ENCODE measurements at regions not wholly inside any gene's neighbourhood (a gene's known extent, or its start where the extent isn't known, plus 50 kb on each side); places are given as distances from the start of the nearest gene placed in this dataset.

DNA sequence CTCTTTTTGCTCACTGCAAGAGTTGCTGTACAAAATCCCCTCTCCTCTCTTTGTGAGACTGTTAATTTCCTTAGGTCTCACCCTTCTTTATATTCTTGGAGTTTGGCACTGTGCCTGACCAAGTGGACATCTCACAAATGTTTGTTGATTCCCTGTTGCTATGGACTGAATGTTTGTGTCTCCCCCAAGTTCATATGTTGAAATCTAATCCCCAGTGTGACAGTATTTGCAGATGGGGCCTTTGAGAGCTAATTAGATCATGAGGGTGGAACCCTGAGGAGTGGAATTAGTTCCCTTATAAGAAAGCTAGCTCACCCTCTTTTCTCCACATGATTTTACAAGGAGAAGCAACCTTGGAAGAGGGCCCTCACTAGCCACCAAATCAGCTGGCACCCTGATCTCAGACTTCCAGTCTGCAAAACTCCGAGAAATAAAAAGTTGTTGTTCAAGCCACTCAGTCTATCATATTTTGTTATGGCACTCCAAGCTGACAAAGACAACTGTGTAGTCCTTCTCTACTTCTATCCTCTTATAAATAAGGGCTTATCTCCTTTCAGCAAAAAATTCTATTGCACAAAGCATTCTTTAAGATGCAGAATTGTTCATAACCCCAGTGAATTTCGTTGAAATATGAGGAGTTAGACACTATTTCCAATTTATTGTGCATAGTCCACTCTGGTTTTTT, 65.5 kb upstream of the NPHP3 start:
- H3K9me3 ChIP-seq, result no peaks in the 10 kb centered on the region
- no peaks in the 10 kb centered on the region for H3K27me3 ChIP-seq
- TF ChIP-seq, protein P1, sequence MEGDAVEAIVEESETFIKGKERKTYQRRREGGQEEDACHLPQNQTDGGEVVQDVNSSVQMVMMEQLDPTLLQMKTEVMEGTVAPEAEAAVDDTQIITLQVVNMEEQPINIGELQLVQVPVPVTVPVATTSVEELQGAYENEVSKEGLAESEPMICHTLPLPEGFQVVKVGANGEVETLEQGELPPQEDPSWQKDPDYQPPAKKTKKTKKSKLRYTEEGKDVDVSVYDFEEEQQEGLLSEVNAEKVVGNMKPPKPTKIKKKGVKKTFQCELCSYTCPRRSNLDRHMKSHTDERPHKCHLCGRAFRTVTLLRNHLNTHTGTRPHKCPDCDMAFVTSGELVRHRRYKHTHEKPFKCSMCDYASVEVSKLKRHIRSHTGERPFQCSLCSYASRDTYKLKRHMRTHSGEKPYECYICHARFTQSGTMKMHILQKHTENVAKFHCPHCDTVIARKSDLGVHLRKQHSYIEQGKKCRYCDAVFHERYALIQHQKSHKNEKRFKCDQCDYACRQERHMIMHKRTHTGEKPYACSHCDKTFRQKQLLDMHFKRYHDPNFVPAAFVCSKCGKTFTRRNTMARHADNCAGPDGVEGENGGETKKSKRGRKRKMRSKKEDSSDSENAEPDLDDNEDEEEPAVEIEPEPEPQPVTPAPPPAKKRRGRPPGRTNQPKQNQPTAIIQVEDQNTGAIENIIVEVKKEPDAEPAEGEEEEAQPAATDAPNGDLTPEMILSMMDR (IDR thresholded peaks at IDR 0.05), result no peak
- TF ChIP-seq POLR2A (IDR thresholded peaks at IDR 0.05), result no peak
- no peak for TF ChIP-seq POLR2AphosphoS5 (IDR thresholded peaks at IDR 0.05)
- TF ChIP-seq EP300 (IDR thresholded peaks at IDR 0.05; ENCODE audit: low read depth), result no peak
- WGBS, 2 donors (ENCODE audit: low coverage in 1 of 2), result 11 to 49% methylated on average over 1 to 2 of the region's 2 CpGs
- H3K27ac ChIP-seq, result peak overlapping the region in 3 of 4 donors; percentile 15 to 47 (median 29)
- H3K4me1 ChIP-seq, result peaks cover 0 to 6% (median 1%) of the 10 kb centered on the region in 4 donors
- no peaks in the 10 kb centered on the region for H3K36me3 ChIP-seq
- in situ Hi-C loops (cut with MboI; ENCODE audit: low pct_ligation_motif_present in 1 of 4, low pct_unique_long_range_greater_than_20kb in 1 of 4, low sequenced_read_pairs in 3 of 4) (no loop called here), intact Hi-C loops (cut with DNase I; ENCODE audit: low total_unique reads) (no loop called here)
- no peak for DNase-seq
- H3K4me3 ChIP-seq, result no peak overlapping the region

DNA sequence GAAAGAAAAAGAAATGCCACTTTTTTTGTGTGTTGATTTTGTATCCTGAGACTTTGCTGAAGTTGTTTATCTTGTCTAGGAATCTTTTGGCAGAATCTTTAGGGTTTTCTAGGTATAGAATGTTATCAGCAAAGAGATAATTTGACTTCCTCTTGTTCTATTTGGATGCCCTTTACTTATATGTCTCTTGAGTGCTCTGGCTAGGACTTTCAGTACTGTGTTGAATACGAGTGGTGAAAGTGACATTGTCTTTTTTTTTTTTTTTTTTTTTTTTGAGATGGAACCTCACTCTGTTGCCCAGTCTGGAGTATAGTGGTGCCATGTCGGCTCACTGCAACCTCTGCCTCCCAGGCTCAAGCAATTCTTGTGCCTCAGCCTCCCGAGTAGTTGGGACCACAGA, 64.7 kb upstream of the NPHP3 start:
- DNase-seq, result no peak
- in situ Hi-C loops (cut with MboI; ENCODE audit: low pct_ligation_motif_present in 1 of 4, low pct_unique_long_range_greater_than_20kb in 1 of 4, low sequenced_read_pairs in 3 of 4) (no loop called here), intact Hi-C loops (cut with DNase I; ENCODE audit: low total_unique reads) (no loop called here)
- Histone ChIP-seq H3K27me3 (no peaks in the 10 kb centered on the region), H3K4me3 (no peak overlapping the region), H3K27ac (no peak overlapping the region), H3K36me3 (no peaks in the 10 kb centered on the region), H3K4me1 (peaks cover 0 to 6% (median 1%) of the 10 kb centered on the region in 4 donors), H3K9me3 (no peaks in the 10 kb centered on the region)
- TF ChIP-seq POLR2A (IDR thresholded peaks at IDR 0.05) (no peak), POLR2AphosphoS5 (IDR thresholded peaks at IDR 0.05) (no peak), EP300 (IDR thresholded peaks at IDR 0.05; ENCODE audit: low read depth) (no peak)
- TF ChIP-seq, protein P1 (IDR thresholded peaks at IDR 0.05), result no peak
- 44 to 75% methylated on average over 1 to 3 of the region's 3 CpGs for WGBS, 2 donors (ENCODE audit: low coverage in 1 of 2)

DNA sequence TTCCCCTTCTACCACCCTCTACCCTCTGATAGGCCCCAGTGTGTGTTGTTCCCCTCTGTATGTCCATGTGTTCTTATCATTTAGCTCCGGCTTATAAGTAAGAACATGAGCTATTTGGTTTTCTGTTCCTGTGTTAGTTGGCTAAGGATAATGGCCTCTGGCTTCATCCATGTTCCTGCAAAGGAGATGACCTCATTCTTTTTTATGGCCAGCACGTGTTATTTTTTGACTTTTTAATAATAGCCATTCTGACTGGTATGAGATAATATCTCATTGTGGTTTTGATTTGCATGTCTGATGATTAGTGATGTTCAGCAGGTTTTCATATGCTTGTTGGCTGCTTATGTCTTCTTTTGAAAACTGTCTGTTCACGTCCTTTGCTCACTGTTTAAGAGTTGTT, 63.1 kb upstream of the NPHP3 start:
- H3K27ac ChIP-seq, result no peak overlapping the region
- in situ Hi-C loops (cut with MboI; ENCODE audit: low pct_ligation_motif_present in 1 of 4, low pct_unique_long_range_greater_than_20kb in 1 of 4, low sequenced_read_pairs in 3 of 4) (no loop called here), intact Hi-C loops (cut with DNase I; ENCODE audit: low total_unique reads) (no loop called here)

DNA sequence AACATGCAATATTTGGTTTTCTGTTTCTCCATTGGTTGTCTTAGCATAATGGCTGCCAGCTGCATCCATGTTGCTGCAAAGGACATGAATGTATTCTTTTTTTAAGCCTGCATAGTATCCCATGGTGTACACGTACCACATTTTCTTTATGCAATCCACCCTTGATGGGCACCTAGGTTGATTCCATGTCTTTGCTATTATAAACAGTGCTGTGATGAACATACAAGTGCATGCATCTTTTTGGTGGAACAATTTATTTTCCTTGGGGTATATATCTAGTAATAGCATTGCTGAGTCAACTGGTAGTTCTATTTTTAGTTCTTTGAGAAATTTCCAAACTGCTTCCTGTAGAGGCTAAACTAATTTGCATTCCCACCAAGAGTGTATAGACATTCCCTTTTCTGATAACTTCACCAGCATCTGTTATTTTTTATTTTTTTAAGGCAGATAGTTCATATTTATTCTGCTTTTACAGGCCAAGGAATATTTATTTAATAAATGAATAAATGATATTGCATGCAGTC, 62.4 kb upstream of the NPHP3 start:
- H3K36me3 ChIP-seq, result no peaks in the 10 kb centered on the region
- no peak for DNase-seq
- H3K4me1 ChIP-seq, result peaks cover 0 to 6% (median 1%) of the 10 kb centered on the region in 4 donors
- no peaks in the 10 kb centered on the region for H3K9me3 ChIP-seq
- intact Hi-C loops (cut with DNase I; ENCODE audit: low total_unique reads) (no loop called here), in situ Hi-C loops (cut with MboI; ENCODE audit: low pct_ligation_motif_present in 1 of 4, low pct_unique_long_range_greater_than_20kb in 1 of 4, low sequenced_read_pairs in 3 of 4) (no loop called here)
- no peaks in the 10 kb centered on the region for H3K27me3 ChIP-seq
- no peak overlapping the region for H3K27ac ChIP-seq
- TF ChIP-seq EP300 (IDR thresholded peaks at IDR 0.05; ENCODE audit: low read depth) (no peak), POLR2A (IDR thresholded peaks at IDR 0.05) (no peak), POLR2AphosphoS5 (IDR thresholded peaks at IDR 0.05) (no peak)
- TF ChIP-seq, protein P1 (IDR thresholded peaks at IDR 0.05), result no peak
- 85% methylated on average over 1 of the region's 1 CpG; no CpG with 5 or more reads in 1 of the 2 donors for WGBS, 2 donors (ENCODE audit: low coverage in 1 of 2)
- no peak overlapping the region for H3K4me3 ChIP-seq

More for the DNA sequence above, 63.1 kb upstream of the NPHP3 start:
- DNase-seq, result no peak
- no peaks in the 10 kb centered on the region for H3K9me3 ChIP-seq
- peaks cover 0 to 6% (median 1%) of the 10 kb centered on the region in 4 donors for H3K4me1 ChIP-seq
- 35 to 54% methylated on average over 3 of the region's 3 CpGs for WGBS, 2 donors (ENCODE audit: low coverage in 1 of 2)
- H3K36me3 ChIP-seq, result no peaks in the 10 kb centered on the region
- no peak for TF ChIP-seq POLR2A (IDR thresholded peaks at IDR 0.05)
- no peak for TF ChIP-seq EP300 (IDR thresholded peaks at IDR 0.05; ENCODE audit: low read depth)
- TF ChIP-seq POLR2AphosphoS5 (IDR thresholded peaks at IDR 0.05), result no peak
- TF ChIP-seq, protein P1 (IDR thresholded peaks at IDR 0.05), result no peak
- no peak overlapping the region for H3K4me3 ChIP-seq
- H3K27me3 ChIP-seq, result no peaks in the 10 kb centered on the region

Data from transverse colon (tissue), 4 donors.